ENCODE measurements at regions not wholly inside any gene's neighbourhood (a gene's known extent, or its start where the extent isn't known, plus 50 kb on each side); places are given as distances from the start of the nearest gene placed in this dataset.

DNA sequence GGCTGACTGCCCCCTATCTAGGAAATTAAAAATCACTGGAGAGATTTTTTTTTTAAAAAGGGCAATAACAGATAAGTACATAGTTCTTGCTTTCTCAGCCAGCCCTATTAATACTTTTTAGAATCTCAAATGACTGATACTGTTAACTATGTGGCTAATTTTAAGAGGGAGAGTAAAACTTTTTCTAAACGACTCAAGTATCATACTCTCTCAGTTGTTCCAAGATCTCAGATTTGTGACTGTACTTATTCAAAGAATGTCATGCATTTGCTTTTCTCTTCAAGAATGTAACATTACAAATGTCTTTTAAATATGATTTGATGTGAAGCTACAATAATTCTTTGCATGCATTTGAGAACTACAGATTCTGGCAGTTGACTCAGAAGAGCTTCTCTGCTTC is 55.4 kb upstream of the RAB11FIP2 start:
- DNase-seq: no peak

DNA sequence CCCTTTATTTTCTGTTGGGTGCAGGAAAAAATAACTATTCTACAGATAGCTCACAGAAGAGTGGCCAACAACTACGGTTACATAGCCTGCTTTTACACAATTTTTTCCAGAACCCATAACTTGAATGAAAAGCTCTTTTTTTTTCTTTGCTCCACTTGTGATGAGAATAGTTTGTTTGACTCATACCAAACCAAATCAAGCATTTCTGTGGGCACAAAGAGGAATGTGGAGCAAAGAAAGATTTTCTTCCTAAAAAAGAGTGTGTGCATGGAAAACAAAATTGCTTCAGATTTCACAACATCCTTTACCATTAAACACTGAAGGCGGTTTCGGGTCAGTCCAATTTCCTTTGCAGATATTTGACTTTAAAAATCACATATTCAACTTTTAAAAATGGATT is 54.8 kb upstream of the RAB11FIP2 start:
- no peak for DNase-seq

Measured in activated CD4-positive, alpha-beta T cell treated with anti-CD3 and anti-CD28 coated beads, Interleukin-2, amount 50 U/mL, for 1 hour (primary cell).